ENCODE measurements at regions not wholly inside any gene's neighbourhood (a gene's known extent, or its start where the extent isn't known, plus 50 kb on each side); places are given as distances from the start of the nearest gene placed in this dataset.

GRCh38 chr5:61831736-61832135, 474.3 kb upstream of the KIF2A start:
- Histone ChIP-seq H3K27ac (ENCODE audit: low read length) (no peak overlapping the region), H3K4me1 (ENCODE audit: control insufficient read depth, insufficient read depth, low read length) (no peaks in the 10 kb centered on the region), H3K36me3 (ENCODE audit: control insufficient read depth, insufficient read depth, low read length) (no peaks in the 10 kb centered on the region), H3K27me3 (ENCODE audit: control insufficient read depth, insufficient read depth, low read length) (no peaks in the 10 kb centered on the region), H3K4me3 (ENCODE audit: low read length) (no peak overlapping the region), H3K9me3 (replicated peaks; ENCODE audit: control insufficient read depth, low read depth, low read length) (no peaks in the 10 kb centered on the region)
- 91% methylated on average over 4 of the region's 4 CpGs for WGBS (ENCODE audit: insufficient coverage)
- DNase-seq, result no peak

DNA sequence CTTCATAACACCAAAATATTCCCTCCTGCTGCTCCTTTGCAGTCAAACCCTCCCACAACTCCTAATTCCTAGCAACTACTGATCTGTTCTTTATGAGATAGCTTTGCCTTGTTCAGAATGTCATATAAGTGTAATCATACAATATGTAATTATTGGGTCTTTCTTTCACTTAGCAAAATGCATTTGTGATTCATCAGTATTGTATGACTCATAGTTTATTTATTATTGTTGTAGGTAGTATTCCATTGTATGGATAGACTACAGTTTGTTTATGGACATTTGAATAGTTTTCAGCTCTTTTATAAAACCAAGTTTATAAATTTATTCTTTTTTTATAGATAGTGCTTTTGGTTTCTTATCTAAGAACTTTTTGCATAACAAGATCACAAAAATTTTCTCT, 468.2 kb upstream of the KIF2A start:
- Histone ChIP-seq H3K27me3 (ENCODE audit: control insufficient read depth, insufficient read depth, low read length) (no peaks in the 10 kb centered on the region), H3K9me3 (replicated peaks; ENCODE audit: control insufficient read depth, low read depth, low read length) (no peaks in the 10 kb centered on the region), H3K4me1 (ENCODE audit: control insufficient read depth, insufficient read depth, low read length) (no peaks in the 10 kb centered on the region), H3K4me3 (ENCODE audit: low read length) (no peak overlapping the region), H3K36me3 (ENCODE audit: control insufficient read depth, insufficient read depth, low read length) (no peaks in the 10 kb centered on the region), H3K27ac (ENCODE audit: low read length) (no peak overlapping the region)
- DNase-seq, result no peak

- no peaks in the 10 kb centered on the region for H3K9me3 ChIP-seq (replicated peaks; ENCODE audit: control insufficient read depth, low read depth, low read length)
- no peaks in the 10 kb centered on the region for H3K27me3 ChIP-seq (ENCODE audit: control insufficient read depth, insufficient read depth, low read length)
- H3K4me1 ChIP-seq (ENCODE audit: control insufficient read depth, insufficient read depth, low read length), result no peaks in the 10 kb centered on the region
- WGBS (ENCODE audit: insufficient coverage), result 20% methylated on average over 2 of the region's 3 CpGs
- H3K4me3 ChIP-seq (ENCODE audit: low read length), result no peak overlapping the region
- no peak for DNase-seq
- no peaks in the 10 kb centered on the region for H3K36me3 ChIP-seq (ENCODE audit: control insufficient read depth, insufficient read depth, low read length)
- no peak overlapping the region for H3K27ac ChIP-seq (ENCODE audit: low read length)
Observed at GRCh38 chr5:61840361-61840760, 465.6 kb upstream of the KIF2A start.

DNA sequence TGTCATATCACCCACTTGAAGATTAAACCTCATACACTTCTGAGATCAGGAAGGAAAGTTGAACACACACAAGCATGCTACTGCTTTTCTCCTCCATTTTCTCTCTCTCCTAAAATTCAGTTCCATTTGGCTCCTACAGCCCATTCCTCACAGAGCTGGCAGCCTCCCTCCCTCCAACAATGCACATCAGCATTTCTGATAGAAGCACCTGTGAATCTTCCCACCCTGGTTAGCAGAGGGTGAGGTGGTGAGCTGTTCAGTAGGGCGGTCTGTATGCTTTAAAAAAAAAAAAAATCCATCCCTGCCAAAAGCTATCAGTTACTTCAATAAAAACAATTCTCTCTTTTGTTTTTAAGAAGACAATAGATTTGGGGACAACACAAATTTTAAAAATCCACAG, 463.2 kb upstream of the KIF2A start:
- H3K36me3 ChIP-seq (ENCODE audit: control insufficient read depth, insufficient read depth, low read length), result no peaks in the 10 kb centered on the region
- no peak for DNase-seq
- H3K27ac ChIP-seq (ENCODE audit: low read length), result no peak overlapping the region
- no CpG with 5 or more reads among the region's 1 CpG for WGBS (ENCODE audit: insufficient coverage)
- H3K4me1 ChIP-seq (ENCODE audit: control insufficient read depth, insufficient read depth, low read length), result no peaks in the 10 kb centered on the region
- H3K27me3 ChIP-seq (ENCODE audit: control insufficient read depth, insufficient read depth, low read length), result no peaks in the 10 kb centered on the region
- no peak overlapping the region for H3K4me3 ChIP-seq (ENCODE audit: low read length)
- no peaks in the 10 kb centered on the region for H3K9me3 ChIP-seq (replicated peaks; ENCODE audit: control insufficient read depth, low read depth, low read length)

DNA sequence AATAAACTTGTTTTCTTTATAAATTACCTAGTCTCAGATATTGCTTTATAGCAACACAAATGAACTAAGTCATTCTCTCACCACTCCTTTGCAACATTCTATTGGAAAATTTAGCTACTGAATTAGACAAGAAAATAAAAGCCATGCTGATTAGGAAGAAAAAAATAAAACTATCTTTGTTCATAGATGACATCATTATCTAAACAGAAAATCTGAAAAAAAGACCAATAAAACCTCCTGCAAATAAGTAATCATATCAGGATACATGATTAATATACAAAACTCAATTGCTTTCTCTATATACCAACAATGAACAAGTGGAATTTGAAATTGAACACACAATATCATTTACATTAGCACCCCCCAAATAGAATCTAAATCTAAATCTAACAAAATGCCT, 455.3 kb upstream of the KIF2A start:
- H3K4me3 ChIP-seq (ENCODE audit: low read length), result no peak overlapping the region
- no peaks in the 10 kb centered on the region for H3K4me1 ChIP-seq (ENCODE audit: control insufficient read depth, insufficient read depth, low read length)
- no peak overlapping the region for H3K27ac ChIP-seq (ENCODE audit: low read length)
- H3K36me3 ChIP-seq (ENCODE audit: control insufficient read depth, insufficient read depth, low read length), result no peaks in the 10 kb centered on the region
- H3K9me3 ChIP-seq (replicated peaks; ENCODE audit: control insufficient read depth, low read depth, low read length), result no peaks in the 10 kb centered on the region
- H3K27me3 ChIP-seq (ENCODE audit: control insufficient read depth, insufficient read depth, low read length), result no peaks in the 10 kb centered on the region
- no peak for DNase-seq

- H3K9me3 ChIP-seq (replicated peaks; ENCODE audit: control insufficient read depth, low read depth, low read length), result no peaks in the 10 kb centered on the region
- no peaks in the 10 kb centered on the region for H3K4me1 ChIP-seq (ENCODE audit: control insufficient read depth, insufficient read depth, low read length)
- H3K36me3 ChIP-seq (ENCODE audit: control insufficient read depth, insufficient read depth, low read length), result no peaks in the 10 kb centered on the region
- DNase-seq, result no peak
- no peaks in the 10 kb centered on the region for H3K27me3 ChIP-seq (ENCODE audit: control insufficient read depth, insufficient read depth, low read length)
- no peak overlapping the region for H3K4me3 ChIP-seq (ENCODE audit: low read length)
- no peak overlapping the region for H3K27ac ChIP-seq (ENCODE audit: low read length)
- WGBS (ENCODE audit: insufficient coverage), result 100% methylated on average over 1 of the region's 2 CpGs
Observed at GRCh38 chr5:61854531-61854930, 451.5 kb upstream of the KIF2A start.

- no peak overlapping the region for H3K4me3 ChIP-seq (ENCODE audit: low read length)
Observed at GRCh38 chr5:61860978-61861377, 445.0 kb upstream of the KIF2A start.

DNA sequence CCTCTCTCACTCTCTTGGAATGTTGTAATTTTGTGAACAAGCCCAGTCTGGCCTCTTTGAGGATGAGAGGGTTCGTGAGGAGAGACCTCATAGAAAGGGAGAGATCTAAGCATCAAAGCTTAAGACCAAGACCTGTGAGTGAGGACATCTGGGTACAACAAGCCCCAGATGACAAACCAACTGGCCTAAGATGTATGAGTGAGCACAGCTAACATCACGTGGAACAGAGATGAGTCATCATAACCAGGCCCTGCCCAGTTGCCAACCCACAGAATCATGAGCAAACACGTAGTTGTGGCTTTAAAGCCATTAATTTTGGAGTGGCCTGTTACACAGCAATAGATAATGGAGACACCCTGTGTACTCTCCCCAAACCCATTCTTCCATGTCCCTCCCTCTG, 439.1 kb upstream of the KIF2A start:
- H3K4me1 ChIP-seq (ENCODE audit: control insufficient read depth, insufficient read depth, low read length), result no peaks in the 10 kb centered on the region
- no peak for DNase-seq
- WGBS (ENCODE audit: insufficient coverage), result 55% methylated on average over 2 of the region's 3 CpGs
- no peaks in the 10 kb centered on the region for H3K27me3 ChIP-seq (ENCODE audit: control insufficient read depth, insufficient read depth, low read length)
- no peaks in the 10 kb centered on the region for H3K36me3 ChIP-seq (ENCODE audit: control insufficient read depth, insufficient read depth, low read length)
- H3K4me3 ChIP-seq (ENCODE audit: low read length), result no peak overlapping the region
- H3K9me3 ChIP-seq (replicated peaks; ENCODE audit: control insufficient read depth, low read depth, low read length), result no peaks in the 10 kb centered on the region
- no peak overlapping the region for H3K27ac ChIP-seq (ENCODE audit: low read length)

More at GRCh38 chr5:61860978-61861377, 445.0 kb upstream of the KIF2A start:
- no peaks in the 10 kb centered on the region for H3K9me3 ChIP-seq (replicated peaks; ENCODE audit: control insufficient read depth, low read depth, low read length)
- H3K27ac ChIP-seq (ENCODE audit: low read length), result no peak overlapping the region
- 67% methylated on average over 1 of the region's 1 CpG for WGBS (ENCODE audit: insufficient coverage)
- H3K27me3 ChIP-seq (ENCODE audit: control insufficient read depth, insufficient read depth, low read length), result no peaks in the 10 kb centered on the region
- DNase-seq, result no peak
- no peaks in the 10 kb centered on the region for H3K36me3 ChIP-seq (ENCODE audit: control insufficient read depth, insufficient read depth, low read length)
- no peaks in the 10 kb centered on the region for H3K4me1 ChIP-seq (ENCODE audit: control insufficient read depth, insufficient read depth, low read length)

GRCh38 chr5:61869333-61869732, 436.7 kb upstream of the KIF2A start:
- H3K4me1 ChIP-seq (ENCODE audit: control insufficient read depth, insufficient read depth, low read length), result no peaks in the 10 kb centered on the region
- no peaks in the 10 kb centered on the region for H3K27me3 ChIP-seq (ENCODE audit: control insufficient read depth, insufficient read depth, low read length)
- DNase-seq, result no peak
- H3K27ac ChIP-seq (ENCODE audit: low read length), result no peak overlapping the region
- H3K36me3 ChIP-seq (ENCODE audit: control insufficient read depth, insufficient read depth, low read length), result no peaks in the 10 kb centered on the region
- H3K9me3 ChIP-seq (replicated peaks; ENCODE audit: control insufficient read depth, low read depth, low read length), result peaks cover 2% of the 10 kb centered on the region
- no peak overlapping the region for H3K4me3 ChIP-seq (ENCODE audit: low read length)
- 100% methylated on average over 1 of the region's 2 CpGs for WGBS (ENCODE audit: insufficient coverage)

GRCh38 chr5:61878471-61878870, 427.5 kb upstream of the KIF2A start:
- DNase-seq, result no peak
- WGBS (ENCODE audit: insufficient coverage), result 81% methylated on average over 1 of the region's 3 CpGs
- no peak overlapping the region for H3K27ac ChIP-seq (ENCODE audit: low read length)

GRCh38 chr5:61881821-61882487, 424.1 kb upstream of the KIF2A start:
- Histone ChIP-seq H3K4me1 (ENCODE audit: control insufficient read depth, insufficient read depth, low read length) (no peaks in the 10 kb centered on the region), H3K36me3 (ENCODE audit: control insufficient read depth, insufficient read depth, low read length) (no peaks in the 10 kb centered on the region), H3K9me3 (replicated peaks; ENCODE audit: control insufficient read depth, low read depth, low read length) (no peaks in the 10 kb centered on the region), H3K27ac (ENCODE audit: low read length) (no peak overlapping the region), H3K4me3 (ENCODE audit: low read length) (no peak overlapping the region), H3K27me3 (ENCODE audit: control insufficient read depth, insufficient read depth, low read length) (no peaks in the 10 kb centered on the region)
- DNase-seq, result peak; percentile 16
- no CpG with 5 or more reads among the region's 6 CpGs for WGBS (ENCODE audit: insufficient coverage)

More at GRCh38 chr5:61878471-61878870, 427.5 kb upstream of the KIF2A start:
- Histone ChIP-seq H3K4me3 (ENCODE audit: low read length) (no peak overlapping the region), H3K9me3 (replicated peaks; ENCODE audit: control insufficient read depth, low read depth, low read length) (no peaks in the 10 kb centered on the region), H3K27me3 (ENCODE audit: control insufficient read depth, insufficient read depth, low read length) (no peaks in the 10 kb centered on the region), H3K36me3 (ENCODE audit: control insufficient read depth, insufficient read depth, low read length) (no peaks in the 10 kb centered on the region), H3K4me1 (ENCODE audit: control insufficient read depth, insufficient read depth, low read length) (no peaks in the 10 kb centered on the region)
